HG03460 (cell line): ENCODE measurements at regions not wholly inside any gene's neighbourhood (a gene's known extent, or its start where the extent isn't known, plus 50 kb on each side); places are given as distances from the start of the nearest gene placed in this dataset.
A peak's percentile ranks its signal among the peaks of the same experiment; 100 is the strongest.

Experiments used
- ATAC-seq: cut with Tn5 transposase; IDR thresholded peaks from one replicate; pipeline ENCODE4 v1.9.1; 2021; ENCODE audit not compliant: unreplicated experiment

DNA sequence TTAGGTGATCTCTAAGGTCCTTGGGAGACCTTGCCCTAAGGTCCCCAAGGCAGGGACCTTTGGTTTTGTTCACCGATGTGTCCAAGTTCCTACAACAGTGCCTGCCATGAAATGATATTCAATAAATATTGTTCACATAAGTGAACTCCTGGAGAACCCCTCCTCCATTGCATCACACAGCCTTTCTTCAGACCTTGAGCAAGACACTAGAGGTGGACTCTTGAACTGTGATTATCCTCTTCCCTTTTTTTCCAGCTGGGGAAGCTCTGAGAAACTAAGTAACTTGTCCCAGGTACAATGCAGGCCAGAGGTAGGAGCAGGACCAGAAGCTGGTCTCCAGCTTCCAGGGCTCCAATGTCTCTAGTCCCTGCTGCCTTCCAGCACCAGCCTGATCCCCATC is 76.6 kb upstream of the LMO1 start:
- ATAC-seq: no peak

DNA sequence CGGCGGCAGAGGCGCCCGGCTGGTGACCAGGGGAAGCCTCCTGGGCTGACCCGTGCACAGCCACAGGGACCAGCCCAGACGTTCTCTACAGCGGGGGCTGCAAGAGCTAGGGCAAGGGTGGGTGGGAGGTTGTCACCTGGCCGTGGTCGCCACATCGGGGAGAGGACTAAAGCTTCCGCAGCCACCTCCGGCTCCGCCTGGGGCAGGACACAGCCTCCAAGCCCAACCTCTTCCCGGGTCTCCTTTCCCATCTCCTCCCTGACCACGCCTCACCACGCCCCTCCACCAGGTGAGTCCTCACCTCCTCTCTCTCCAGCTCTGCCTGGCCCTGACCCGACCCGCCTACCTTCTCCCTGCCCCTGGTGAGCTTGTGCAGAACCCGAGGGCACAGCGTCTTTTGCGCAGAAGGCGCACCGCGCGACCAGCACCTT is 75.9 kb upstream of the LMO1 start:
- no peak for ATAC-seq

DNA sequence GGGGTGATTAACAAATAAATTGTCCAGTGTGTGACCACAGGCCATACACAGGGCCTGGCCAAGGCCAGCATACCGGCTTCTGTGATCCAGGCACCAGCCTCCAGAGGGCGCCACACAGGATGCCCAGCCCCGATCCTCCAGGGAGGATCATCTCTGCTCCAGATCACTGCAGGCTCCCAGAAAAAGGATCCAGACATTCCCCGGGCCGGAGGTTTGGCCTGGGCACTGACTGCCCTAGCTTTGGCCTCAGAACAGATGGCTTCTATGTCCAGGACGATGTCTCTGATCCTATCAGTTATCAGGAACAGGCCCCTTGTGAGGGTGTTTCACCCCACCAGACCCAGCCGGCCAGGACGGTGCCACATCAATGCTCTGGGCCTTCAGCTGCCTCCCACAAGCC is 74.5 kb upstream of the LMO1 start:
- no peak for ATAC-seq

DNA sequence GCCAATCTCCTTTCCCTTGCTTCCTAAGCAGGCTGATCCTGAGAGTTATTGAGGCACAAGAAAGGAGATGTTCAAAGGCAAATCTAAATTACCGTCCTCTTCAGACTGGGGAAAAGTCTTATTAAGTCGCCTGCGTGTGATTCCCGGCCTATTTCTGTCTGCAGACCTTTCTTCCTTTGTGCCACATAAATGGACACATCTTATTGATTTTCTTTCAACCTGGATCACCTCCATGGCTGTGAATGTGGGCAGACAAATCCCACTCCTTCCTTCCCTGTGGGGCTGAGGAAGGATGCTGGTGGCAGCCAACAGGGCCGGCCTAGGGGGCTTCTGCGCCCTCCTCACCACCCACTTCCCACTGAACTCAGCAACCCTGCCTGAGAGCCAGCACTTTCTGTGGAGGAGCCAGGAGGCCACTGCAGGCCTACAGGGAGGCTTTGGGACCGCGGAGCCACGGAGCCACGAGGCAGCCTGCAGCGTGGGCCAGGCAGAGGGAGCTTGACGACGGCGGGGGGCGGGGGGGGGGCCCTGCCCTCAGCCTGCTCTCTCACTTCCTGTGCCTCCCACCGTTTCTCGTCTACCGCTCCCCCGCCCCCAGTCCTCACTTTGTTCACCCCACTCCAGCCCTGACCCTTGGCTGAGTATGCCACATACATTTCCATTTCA is 73.6 kb upstream of the LMO1 start:
- ATAC-seq: no peak

DNA sequence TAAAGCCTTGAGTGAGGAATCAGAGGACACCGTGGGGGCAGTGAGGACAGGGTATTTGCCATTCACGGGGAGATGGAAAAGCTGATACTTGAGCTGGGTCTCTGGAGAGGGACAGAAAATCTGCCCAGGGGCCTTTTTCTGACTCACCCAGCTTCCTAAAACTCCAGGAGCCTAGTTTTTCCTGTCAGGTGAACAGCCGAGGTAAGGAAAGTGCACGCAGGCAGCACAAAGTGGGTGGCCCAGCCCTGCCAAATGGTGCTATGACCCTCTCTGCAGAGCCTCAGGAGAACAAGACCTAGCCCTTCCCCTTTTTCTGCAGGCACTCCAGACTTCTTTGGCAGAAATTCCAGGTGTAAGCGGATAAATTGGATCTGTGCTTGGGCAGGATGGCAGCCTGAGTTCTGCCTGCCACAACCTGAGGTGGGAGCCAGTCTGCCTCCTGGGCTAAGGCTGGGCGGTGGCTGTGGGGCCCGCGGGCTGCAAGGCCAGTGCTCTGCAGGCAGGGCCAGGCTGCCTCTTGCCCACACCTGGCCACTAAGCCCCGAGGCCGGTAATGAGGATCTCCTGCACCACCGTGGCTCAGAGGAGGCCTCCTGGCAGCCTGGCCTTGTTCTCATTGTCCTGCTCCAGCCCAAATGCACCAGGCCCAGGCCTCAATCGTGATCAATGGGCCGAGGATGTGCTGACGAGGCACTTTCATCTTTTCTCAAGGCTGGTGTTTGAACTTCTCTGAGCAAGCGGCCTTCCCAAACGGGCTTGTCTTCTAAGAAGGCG is 72.9 kb upstream of the LMO1 start:
- no peak for ATAC-seq

DNA sequence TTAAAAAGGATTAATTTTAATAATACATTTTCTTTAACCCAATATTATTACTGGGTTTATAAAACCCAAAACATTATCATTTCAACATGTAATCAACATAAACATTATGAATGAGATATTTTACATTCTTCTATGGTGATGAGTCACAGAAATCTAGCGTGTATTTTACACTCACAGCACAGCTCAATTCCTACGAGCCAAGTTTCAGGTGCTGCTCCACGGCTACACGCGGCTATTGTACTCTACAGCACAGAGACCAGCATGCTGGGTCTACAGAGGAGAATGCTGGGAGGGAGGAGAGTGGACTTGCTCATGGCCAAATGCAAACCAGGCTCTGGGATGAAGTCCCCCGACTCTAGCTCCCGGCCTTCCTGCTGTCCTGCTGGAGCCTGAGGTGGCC is 72.0 kb upstream of the LMO1 start:
- ATAC-seq: no peak

DNA sequence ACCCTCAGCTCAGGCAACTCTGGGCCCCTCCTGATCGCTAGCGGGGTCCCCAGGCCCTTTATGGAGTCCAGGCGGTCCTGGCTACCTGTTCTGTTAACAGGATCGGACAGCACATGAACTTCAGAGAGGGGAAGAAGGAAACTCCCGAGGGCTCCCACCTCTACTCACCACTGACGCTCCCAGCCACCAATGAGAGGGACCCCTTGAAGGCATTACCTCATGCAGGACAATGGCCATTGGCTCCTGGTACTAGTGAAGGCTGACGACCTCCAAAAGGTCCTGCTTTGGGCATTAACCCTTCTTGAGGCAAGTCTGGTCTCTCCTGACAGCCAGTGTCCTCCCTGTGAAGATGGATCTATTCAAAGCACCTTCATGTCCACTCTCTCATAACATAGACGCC is 71.5 kb upstream of the LMO1 start:
- no peak for ATAC-seq

DNA sequence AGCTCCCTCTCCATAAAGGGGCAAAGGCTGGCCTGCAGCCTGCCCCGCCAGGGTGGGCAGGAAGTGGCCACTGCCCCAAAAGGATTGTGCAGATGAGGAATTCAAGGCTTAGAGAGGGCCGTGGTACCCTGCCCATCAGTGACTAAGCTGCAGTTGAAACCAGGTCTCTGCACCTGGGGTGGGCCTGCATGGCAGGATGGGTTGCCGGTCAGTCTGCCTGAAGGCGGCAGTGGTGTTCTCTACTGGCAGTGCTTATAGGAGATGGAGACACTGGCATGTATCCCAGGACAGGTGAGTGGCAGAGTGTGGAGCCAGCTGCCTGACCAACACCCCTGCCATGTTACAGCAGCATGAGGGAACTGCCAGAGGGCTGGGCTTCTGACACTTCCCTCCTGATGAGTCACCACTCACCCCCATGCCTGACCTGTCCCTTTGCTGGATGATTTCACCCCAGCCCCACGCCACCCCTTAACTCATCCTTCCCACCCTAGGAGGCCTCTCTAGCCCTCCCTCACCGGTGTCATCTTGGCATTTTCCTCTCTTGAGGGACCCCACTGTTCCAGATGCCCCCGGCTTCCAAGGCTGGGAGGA is 70.2 kb upstream of the LMO1 start:
- no peak for ATAC-seq

DNA sequence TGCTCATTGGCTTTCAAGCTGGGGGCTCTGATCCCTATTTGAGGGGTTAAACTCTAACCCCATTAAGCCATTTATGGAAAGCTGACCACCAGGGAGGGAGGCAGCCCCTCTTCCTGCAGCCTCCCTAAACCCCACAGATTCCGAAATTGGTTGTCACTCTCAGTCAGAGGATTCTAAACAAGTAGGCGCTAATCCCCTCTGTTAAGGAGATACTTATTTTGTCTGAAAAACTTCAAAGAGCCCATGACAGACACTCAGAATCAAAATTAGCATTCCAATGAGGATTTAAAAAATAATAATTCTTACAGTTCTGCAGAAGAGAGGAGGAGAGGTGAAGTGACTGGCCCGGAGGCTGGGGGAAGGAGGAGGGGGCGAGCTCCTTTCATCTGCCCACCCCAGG is 69.7 kb upstream of the LMO1 start:
- ATAC-seq: no peak

DNA sequence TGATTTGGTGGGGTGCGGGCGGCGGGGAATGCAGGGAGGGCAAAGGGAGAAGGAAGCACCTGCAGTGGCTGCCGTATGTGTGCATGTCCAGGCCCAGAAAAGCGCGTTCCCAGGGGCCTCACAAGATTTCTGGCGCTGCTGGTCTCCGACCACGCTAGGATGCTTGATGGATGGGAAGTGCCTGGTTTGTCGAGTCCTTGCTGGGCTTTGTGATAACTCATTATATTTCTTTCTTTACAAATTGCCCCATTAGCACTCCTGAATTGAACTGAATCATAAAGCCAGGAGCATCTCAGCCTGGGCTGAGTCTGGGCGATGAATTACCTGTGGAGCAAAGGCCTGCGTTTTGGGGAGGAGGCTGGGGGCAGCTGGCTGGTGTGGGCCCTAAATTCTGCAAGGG is 69.2 kb upstream of the LMO1 start:
- no peak for ATAC-seq

DNA sequence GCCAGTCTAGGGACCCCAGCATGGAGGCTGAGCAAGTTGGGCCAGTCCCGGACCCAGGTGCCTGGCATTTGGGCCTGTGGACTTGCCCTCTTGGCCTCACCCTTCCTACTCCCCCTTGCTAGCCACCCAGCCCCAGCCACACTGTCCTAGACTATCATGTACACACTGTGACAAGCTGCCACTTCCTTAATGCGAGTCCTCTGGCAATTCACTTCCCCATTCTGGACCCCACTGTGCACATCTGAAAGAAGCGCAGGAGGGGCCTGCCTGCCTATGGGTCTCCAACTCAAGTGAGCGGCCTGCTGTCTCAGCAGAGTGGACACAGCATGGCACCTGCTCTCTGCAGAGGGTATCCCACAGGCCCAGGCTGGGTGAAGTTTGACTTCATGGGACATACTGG is 68.5 kb upstream of the LMO1 start:
- no peak for ATAC-seq

DNA sequence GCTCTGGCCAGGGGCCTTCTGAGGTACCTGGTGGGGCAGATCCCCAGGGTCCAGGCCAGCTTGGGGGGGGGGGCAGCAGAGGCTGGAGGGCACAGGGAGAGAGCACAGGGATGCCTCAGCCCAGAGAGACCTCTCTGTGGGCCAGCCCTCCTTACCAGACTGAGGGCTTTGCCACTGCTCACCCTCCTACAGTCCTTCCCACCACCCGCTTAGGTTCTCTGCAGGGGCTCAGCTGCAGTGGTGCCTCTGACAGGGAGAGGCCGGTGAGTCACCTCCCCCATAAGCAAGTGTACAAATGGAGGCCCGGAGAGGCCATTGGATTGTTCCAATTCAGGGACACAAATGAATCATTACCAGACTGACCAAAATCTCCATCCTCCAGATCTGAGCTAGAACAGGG is 68.1 kb upstream of the LMO1 start:
- no peak for ATAC-seq

DNA sequence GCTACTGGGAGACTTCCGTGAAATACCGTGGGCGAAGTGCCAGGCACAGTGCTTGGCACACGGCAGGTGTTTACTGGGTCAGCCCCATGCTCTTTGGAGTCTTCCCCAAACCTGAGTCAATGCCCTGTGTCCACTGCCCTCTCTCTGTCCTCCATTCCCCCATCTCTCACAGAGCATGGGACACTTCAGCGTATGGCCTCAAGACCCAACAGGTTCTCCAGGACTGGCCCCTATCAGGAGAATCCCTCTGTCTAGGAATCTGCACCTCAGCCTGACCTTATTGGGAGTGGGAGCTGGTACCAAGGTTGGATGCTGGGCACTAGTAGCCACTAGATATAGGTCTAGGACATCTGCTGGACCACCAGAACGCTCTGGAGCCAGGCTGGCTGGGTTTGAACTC is 67.2 kb upstream of the LMO1 start:
- ATAC-seq: no peak

DNA sequence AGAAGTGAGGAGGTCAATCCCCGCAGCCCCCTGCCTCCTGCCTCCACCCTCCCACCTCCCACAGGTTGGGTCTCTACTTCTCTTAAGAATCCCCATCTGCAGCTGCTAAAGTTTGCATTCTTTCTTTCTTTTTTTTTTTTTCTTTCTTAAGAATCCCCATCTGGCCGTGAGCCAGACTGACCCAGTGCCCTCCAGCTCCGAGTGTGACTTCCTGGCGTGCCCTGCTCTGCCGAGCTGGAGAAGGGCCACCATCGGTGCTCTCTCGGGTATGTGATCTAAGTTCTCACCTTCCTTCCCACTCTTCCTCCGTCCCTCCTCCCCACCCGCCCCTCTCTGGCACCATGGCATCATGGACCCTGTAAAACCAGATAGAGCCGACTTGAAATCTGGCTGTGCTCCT is 66.7 kb upstream of the LMO1 start:
- no peak for ATAC-seq

DNA sequence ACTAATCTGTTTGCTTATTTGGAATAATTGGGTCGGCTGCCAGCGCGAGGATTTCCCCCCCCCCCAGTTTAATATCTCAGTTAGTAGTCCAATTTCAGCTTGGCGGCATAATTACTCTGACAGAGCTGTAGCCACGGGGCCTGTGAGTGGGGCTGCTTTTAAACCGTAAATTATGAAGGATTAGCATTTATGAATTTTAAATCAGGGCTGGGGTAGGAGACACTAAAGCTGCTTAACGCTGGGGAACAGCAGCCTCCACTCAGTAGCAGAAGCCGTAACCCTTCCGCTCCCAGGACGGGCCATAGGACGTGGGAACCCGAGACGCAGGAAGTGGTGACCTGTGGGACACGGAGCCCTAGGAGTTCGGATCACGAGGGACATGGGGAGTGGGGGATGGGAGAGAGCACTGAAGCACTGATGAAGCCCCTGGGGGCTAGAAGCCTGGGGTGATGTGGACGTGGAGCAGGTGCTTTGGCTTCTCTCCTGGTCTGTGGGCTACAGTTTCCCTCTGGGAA is 66.2 kb upstream of the LMO1 start:
- ATAC-seq: no peak

DNA sequence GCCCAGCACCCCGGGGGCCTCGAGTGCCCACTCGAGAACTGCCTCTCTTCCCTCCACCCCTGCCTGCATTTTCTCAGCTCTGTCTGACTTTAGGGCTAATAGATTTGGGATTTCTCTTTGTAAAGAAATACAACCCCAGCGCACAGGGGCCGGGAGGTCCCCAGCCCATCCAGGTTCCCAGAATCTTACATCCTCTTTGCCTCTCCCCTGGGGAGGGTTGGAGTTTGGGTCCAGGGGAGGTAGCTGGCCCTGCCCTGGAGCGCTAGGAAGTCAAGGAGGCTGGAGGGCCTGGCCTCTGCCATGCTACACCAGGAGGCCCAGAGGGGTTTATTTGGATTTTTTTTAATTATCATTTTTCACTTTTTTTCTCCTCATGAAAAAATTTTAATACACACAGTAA is 65.7 kb upstream of the LMO1 start:
- ATAC-seq: no peak

DNA sequence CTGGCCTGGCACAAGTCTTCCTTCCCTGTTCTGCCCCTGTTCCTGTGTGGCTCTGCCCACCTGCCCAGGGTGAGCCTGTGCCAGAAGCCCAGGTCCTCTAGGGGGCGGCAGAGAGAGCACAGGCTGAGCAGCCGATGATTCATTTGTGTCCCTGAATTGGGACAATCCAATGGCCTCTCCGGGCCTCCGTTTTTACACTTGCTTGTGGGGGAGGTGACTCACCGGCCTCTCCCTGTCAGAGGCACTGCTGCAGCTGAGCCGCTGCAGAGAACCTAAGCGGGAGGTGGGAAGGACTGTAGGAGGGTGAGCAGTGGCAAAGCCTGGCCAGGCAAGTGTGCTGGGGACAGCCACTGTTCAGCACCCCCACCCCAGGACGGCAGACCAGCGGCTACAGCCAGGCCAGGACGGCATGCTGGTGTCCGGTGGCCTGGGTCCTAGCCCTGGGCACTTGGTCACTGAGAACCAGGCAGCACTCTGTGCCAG is 65.2 kb upstream of the LMO1 start:
- peak; percentile 48 for ATAC-seq

DNA sequence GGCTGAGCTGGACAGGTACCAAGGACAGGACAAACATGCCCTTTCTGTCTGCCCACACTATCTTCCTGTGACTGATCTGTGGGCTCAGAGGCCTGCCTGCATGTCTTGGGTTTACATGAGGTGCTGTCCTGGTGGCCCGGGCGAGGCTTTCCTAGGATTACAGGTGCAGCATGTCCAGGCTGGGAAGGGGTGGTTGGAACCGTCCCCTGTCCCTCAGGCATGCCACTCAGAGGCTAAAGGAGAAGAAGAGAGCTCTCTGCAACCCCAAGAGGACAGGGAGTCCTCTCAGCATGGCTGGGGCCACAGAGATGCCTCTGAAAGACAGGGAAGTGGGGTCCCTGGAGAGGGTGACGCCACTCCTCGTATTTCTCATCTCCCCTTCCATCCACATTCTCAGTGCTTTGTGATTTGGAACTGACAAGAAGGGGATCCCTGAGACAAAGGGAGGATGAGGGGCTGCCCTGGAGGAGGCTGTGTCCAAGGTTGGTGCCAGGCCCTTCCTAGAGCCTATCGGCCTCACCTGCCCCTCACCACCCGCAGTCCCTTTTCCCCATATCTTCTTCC is 64.6 kb upstream of the LMO1 start:
- ATAC-seq: peak; percentile 3

DNA sequence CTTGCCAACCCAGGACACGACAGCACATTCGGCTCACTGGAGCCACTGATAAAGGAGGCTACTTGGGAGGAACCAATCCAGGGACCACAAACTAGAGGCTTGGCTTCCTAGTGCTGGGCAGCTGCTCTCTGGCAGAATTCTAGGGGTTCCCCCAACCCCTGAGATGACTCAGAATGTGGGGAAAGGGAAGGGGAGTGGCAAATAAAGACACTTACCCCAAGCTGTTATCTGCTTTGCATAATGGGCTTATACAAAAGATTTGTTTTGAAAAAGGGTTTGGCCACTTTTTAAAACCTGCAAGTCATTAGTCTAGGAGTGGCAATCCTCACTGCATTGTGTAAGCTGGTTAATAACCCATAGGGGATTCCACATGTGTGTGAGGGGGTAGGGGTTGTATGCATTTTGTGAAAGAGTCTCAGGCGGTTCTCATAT is 64.1 kb upstream of the LMO1 start:
- peak; percentile 68 for ATAC-seq

DNA sequence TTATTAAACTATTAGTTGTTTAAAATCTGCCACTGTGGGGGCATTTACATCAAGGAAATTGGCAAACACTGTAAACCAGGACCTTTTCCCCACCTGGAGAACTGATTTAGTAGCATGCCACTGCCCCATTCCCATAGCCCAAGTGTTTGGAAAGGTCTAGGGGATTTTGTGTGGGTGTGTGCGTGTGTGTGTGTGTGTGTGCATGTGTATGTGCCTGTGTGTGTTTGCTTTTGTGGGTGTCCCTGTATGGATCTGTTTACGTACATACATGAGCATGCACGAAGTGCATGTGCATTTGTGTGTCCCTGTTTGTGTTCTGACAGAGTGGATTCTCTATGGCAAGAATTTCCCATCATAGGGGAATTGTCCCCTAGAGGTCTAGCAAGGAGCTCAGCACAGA is 62.7 kb upstream of the LMO1 start:
- no peak for ATAC-seq

DNA sequence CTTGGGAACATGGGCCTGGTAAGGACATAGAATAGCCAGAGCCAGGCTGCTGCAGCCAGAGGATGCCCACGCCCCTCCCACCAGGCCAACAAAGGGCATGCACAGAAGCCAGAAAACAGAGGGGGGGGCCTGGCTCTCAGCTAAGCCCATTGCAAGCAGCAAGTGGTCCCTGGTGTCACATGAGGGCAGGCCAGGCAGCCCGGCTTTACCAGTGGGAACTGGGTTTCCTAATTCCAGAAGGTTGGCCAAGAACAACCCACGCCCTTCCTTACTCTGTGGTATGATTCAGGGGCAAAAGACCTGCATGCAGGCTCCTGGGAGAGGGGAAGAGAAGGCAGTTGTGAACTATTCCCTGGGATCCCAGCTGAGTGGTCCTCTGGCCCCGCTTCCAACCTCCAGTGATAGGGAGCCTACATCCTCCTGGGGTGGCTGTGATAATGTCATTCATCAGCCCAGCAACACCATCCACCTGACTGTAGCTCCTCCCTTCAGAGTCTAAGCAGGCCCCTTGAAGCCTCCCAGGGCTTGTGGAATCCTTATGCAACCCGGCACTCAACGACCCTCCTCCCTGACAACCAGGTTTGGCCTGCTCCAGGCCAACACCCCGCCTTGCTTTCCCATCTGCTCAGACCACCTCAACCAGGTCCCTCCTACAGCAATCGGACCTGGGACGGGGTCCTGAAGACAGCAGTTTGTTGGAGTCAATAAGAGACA is 62.1 kb upstream of the LMO1 start:
- no peak for ATAC-seq
